GM18511 (cell line): ENCODE measurements at regions not wholly inside any gene's neighbourhood (a gene's known extent, or its start where the extent isn't known, plus 50 kb on each side); places are given as distances from the start of the nearest gene placed in this dataset.
"Not testable (repeated sequence)": the region's sequence is repeated elsewhere in the genome, so short reads cannot be mapped to it uniquely, and the experiment has no call there.

ENCODE experiments used
- ATAC-seq: cut with Tn5 transposase; IDR thresholded peaks from one replicate; pipeline ENCODE4 v1.9.1; 2021; ENCODE audit warnings: mild to moderate bottlenecking, moderate library complexity; ENCODE audit not compliant: unreplicated experiment

GRCh38 chr10:106304056-106304455 lies 860.5 kb downstream of the SORCS1 start:
- no peak for ATAC-seq

- ATAC-seq, result no peak
Observed at GRCh38 chr10:106302961-106303360, 861.5 kb downstream of the SORCS1 start.

GRCh38 chr10:106301146-106301545 lies 863.4 kb downstream of the SORCS1 start:
- ATAC-seq, result no peak

- no peak for ATAC-seq
Observed at GRCh38 chr10:106296750-106297392, 867.6 kb downstream of the SORCS1 start.

GRCh38 chr10:106284802-106285587 lies 879.5 kb downstream of the SORCS1 start:
- no peak for ATAC-seq

- no peak for ATAC-seq
Observed at GRCh38 chr10:106280896-106281460, 883.5 kb downstream of the SORCS1 start.

GRCh38 chr10:106278383-106278782 lies 886.1 kb downstream of the SORCS1 start:
- ATAC-seq, result no peak

- ATAC-seq, result no peak
Observed at GRCh38 chr10:106271237-106271636, 893.3 kb downstream of the SORCS1 start.

- no peak for ATAC-seq
Observed at GRCh38 chr10:106268000-106268399, 896.5 kb downstream of the SORCS1 start.

GRCh38 chr10:106267591-106267990 lies 896.9 kb downstream of the SORCS1 start:
- ATAC-seq, result no peak

GRCh38 chr10:106257432-106257831 lies 907.1 kb downstream of the SORCS1 start:
- not testable (repeated sequence) for ATAC-seq

GRCh38 chr10:106255111-106255678 lies 909.3 kb downstream of the SORCS1 start:
- no peak for ATAC-seq

- ATAC-seq, result no peak
Observed at GRCh38 chr10:106254071-106254470, 910.4 kb downstream of the SORCS1 start.

- ATAC-seq, result no peak
Observed at GRCh38 chr10:106252541-106252940, 912.0 kb downstream of the SORCS1 start.

GRCh38 chr10:106251573-106251972 lies 912.9 kb downstream of the SORCS1 start:
- ATAC-seq, result no peak

- ATAC-seq, result no peak
Observed at GRCh38 chr10:106242301-106242700, 922.2 kb downstream of the SORCS1 start.

- no peak for ATAC-seq
Observed at GRCh38 chr10:106226828-106227227, 937.7 kb downstream of the SORCS1 start.

- ATAC-seq, result no peak
Observed at GRCh38 chr10:106226142-106226541, 938.4 kb downstream of the SORCS1 start.

- no peak for ATAC-seq
Observed at GRCh38 chr10:106224676-106225075, 939.8 kb downstream of the SORCS1 start.

GRCh38 chr10:106217627-106218026 lies 946.9 kb downstream of the SORCS1 start:
- no peak for ATAC-seq

GRCh38 chr10:106216085-106216484 lies 948.4 kb downstream of the SORCS1 start:
- no peak for ATAC-seq

GRCh38 chr10:106214243-106214642 lies 950.3 kb downstream of the SORCS1 start:
- ATAC-seq, result no peak
